ENCODE measurements at regions not wholly inside any gene's neighbourhood (a gene's known extent, or its start where the extent isn't known, plus 50 kb on each side); places are given as distances from the start of the nearest gene placed in this dataset.
"Not testable (repeated sequence)": the region's sequence is repeated elsewhere in the genome, so short reads cannot be mapped to it uniquely, and the experiment has no call there.

GRCh38 chr9:40768646-40769198 lies 359.8 kb downstream of the FOXD4L6 start:
- DNase-seq (ENCODE audit: low read depth) = not testable (repeated sequence)

GRCh38 chr9:40768178-40768577 lies 360.3 kb downstream of the FOXD4L6 start:
- DNase-seq (ENCODE audit: low read depth) = not testable (repeated sequence)

GRCh38 chr9:40754957-40755356 lies 373.5 kb downstream of the FOXD4L6 start:
- DNase-seq (ENCODE audit: low read depth) = peak; percentile 15

- DNase-seq (ENCODE audit: low read depth) = not testable (repeated sequence)
Measured at GRCh38 chr9:40753288-40753687, 375.2 kb downstream of the FOXD4L6 start.

- DNase-seq (ENCODE audit: low read depth) = not testable (repeated sequence)
Measured at GRCh38 chr9:40746921-40747485, 381.5 kb downstream of the FOXD4L6 start.

Data from renal cortical epithelial cell (primary cell).